ENCODE measurements at regions not wholly inside any gene's neighbourhood (a gene's known extent, or its start where the extent isn't known, plus 50 kb on each side); places are given as distances from the start of the nearest gene placed in this dataset.
"Not testable (repeated sequence)": the region's sequence is repeated elsewhere in the genome, so short reads cannot be mapped to it uniquely, and the experiment has no call there.

- no peak for DNase-seq (ENCODE audit: low spot score)
Observed at GRCh38 chr7:142440906-142441411, 183.1 kb upstream of the PRSS58 start.

- DNase-seq (ENCODE audit: low spot score), result peak; percentile 74
Observed at GRCh38 chr7:142440219-142440905, 182.5 kb upstream of the PRSS58 start.

GRCh38 chr7:142439739-142440138 lies 181.9 kb upstream of the PRSS58 start:
- no peak for DNase-seq (ENCODE audit: low spot score)

- no peak for DNase-seq (ENCODE audit: low spot score)
Observed at GRCh38 chr7:142438923-142439515, 181.2 kb upstream of the PRSS58 start.

- DNase-seq (ENCODE audit: low spot score), result peak; percentile 61
Observed at GRCh38 chr7:142438235-142438922, 180.5 kb upstream of the PRSS58 start.

- no peak for DNase-seq (ENCODE audit: low spot score)
Observed at GRCh38 chr7:142437741-142438140, 179.9 kb upstream of the PRSS58 start.

- peak; percentile 60 for DNase-seq (ENCODE audit: low spot score)
Observed at GRCh38 chr7:142436601-142437000, 178.7 kb upstream of the PRSS58 start.

- not testable (repeated sequence) for DNase-seq (ENCODE audit: low spot score)
Observed at GRCh38 chr7:142435606-142436005, 177.7 kb upstream of the PRSS58 start.

- DNase-seq (ENCODE audit: low spot score), result no peak
Observed at GRCh38 chr7:142434666-142435167, 176.9 kb upstream of the PRSS58 start.

GRCh38 chr7:142434133-142434532 lies 176.3 kb upstream of the PRSS58 start:
- not testable (repeated sequence) for DNase-seq (ENCODE audit: low spot score)

GRCh38 chr7:142432377-142432776 lies 174.5 kb upstream of the PRSS58 start:
- no peak for DNase-seq (ENCODE audit: low spot score)

- DNase-seq (ENCODE audit: low spot score), result no peak
Observed at GRCh38 chr7:142431491-142431890, 173.6 kb upstream of the PRSS58 start.

GRCh38 chr7:142428094-142428493 lies 170.2 kb upstream of the PRSS58 start:
- DNase-seq (ENCODE audit: low spot score), result no peak

- DNase-seq (ENCODE audit: low spot score), result no peak
Observed at GRCh38 chr7:142425281-142425680, 167.4 kb upstream of the PRSS58 start.

- DNase-seq (ENCODE audit: low spot score), result no peak
Observed at GRCh38 chr7:142422621-142423020, 164.8 kb upstream of the PRSS58 start.

- DNase-seq (ENCODE audit: low spot score), result peak; percentile 61
Observed at GRCh38 chr7:142420554-142421362, 162.9 kb upstream of the PRSS58 start.

- DNase-seq (ENCODE audit: low spot score), result no peak
Observed at GRCh38 chr7:142418326-142418725, 160.5 kb upstream of the PRSS58 start.

- DNase-seq (ENCODE audit: low spot score), result no peak
Observed at GRCh38 chr7:142414915-142415314, 157.1 kb upstream of the PRSS58 start.

GRCh38 chr7:142414135-142414534 lies 156.3 kb upstream of the PRSS58 start:
- DNase-seq (ENCODE audit: low spot score), result no peak

GRCh38 chr7:142413280-142414000 lies 155.6 kb upstream of the PRSS58 start:
- no peak for DNase-seq (ENCODE audit: low spot score)

GRCh38 chr7:142412551-142413193 lies 154.8 kb upstream of the PRSS58 start:
- DNase-seq (ENCODE audit: low spot score), result peak; percentile 76

Data from GM03348 (cell line).